ENCODE measurements at regions not wholly inside any gene's neighbourhood (a gene's known extent, or its start where the extent isn't known, plus 50 kb on each side); places are given as distances from the start of the nearest gene placed in this dataset.

- H3F3A ChIP-seq (ENCODE audit: insufficient read depth) = no peaks in the 10 kb centered on the region
- no peaks in the 10 kb centered on the region for H3K27me3 ChIP-seq (ENCODE audit: low read length)
- no peaks in the 10 kb centered on the region for H3K36me3 ChIP-seq (ENCODE audit: low read length)
- H3K9me3 ChIP-seq (ENCODE audit: insufficient read depth, low read length) = no peaks in the 10 kb centered on the region
- TF ChIP-seq CTCF (IDR thresholded peaks at IDR 0.05; ENCODE audit: insufficient read depth, low read length, poor library complexity, severe bottlenecking) (no peak), EZH2phosphoT487 (conservative IDR thresholded peaks at IDR 0.05; ENCODE audit: low read length) (no peak)
- H3K4me2 ChIP-seq (ENCODE audit: low read depth, low read length, poor library complexity, severe bottlenecking) = no peak overlapping the region
- no peaks in the 10 kb centered on the region for H3K79me2 ChIP-seq (ENCODE audit: insufficient read depth, low read length)
- no peak overlapping the region for H3K9ac ChIP-seq (ENCODE audit: low read length)
- no peak overlapping the region for H2AFZ ChIP-seq (ENCODE audit: low read depth, low read length, severe bottlenecking)
- H4K20me1 ChIP-seq (ENCODE audit: low read depth, low read length) = no peaks in the 10 kb centered on the region
- H3K27ac ChIP-seq (ENCODE audit: low read depth, low read length) = no peak overlapping the region
- H3K9me2 ChIP-seq (replicated peaks; ENCODE audit: insufficient read depth, low read length) = no peaks in the 10 kb centered on the region
- no peak overlapping the region for H3K4me3 ChIP-seq (ENCODE audit: insufficient read depth, low read length, poor library complexity, severe bottlenecking)
Measured at GRCh38 chr2:199707593-199708185, 143.3 kb downstream of the FTCDNL1 start.

GRCh38 chr2:199705538-199705937, 145.5 kb downstream of the FTCDNL1 start:
- TF ChIP-seq CTCF (IDR thresholded peaks at IDR 0.05; ENCODE audit: insufficient read depth, low read length, poor library complexity, severe bottlenecking) = no peak
- TF ChIP-seq EZH2phosphoT487 (conservative IDR thresholded peaks at IDR 0.05; ENCODE audit: low read length) = no peak
- no peak overlapping the region for H3K4me3 ChIP-seq (ENCODE audit: insufficient read depth, low read length, poor library complexity, severe bottlenecking)
- H3K9me3 ChIP-seq (ENCODE audit: insufficient read depth, low read length) = no peaks in the 10 kb centered on the region
- no peak overlapping the region for H2AFZ ChIP-seq (ENCODE audit: low read depth, low read length, severe bottlenecking)
- no peaks in the 10 kb centered on the region for H3K9me2 ChIP-seq (replicated peaks; ENCODE audit: insufficient read depth, low read length)
- no peaks in the 10 kb centered on the region for H3F3A ChIP-seq (ENCODE audit: insufficient read depth)
- H3K4me2 ChIP-seq (ENCODE audit: low read depth, low read length, poor library complexity, severe bottlenecking) = no peak overlapping the region
- no peaks in the 10 kb centered on the region for H4K20me1 ChIP-seq (ENCODE audit: low read depth, low read length)
- no peak overlapping the region for H3K27ac ChIP-seq (ENCODE audit: low read depth, low read length)
- H3K36me3 ChIP-seq (ENCODE audit: low read length) = no peaks in the 10 kb centered on the region
- H3K9ac ChIP-seq (ENCODE audit: low read length) = no peak overlapping the region
- no peaks in the 10 kb centered on the region for H3K79me2 ChIP-seq (ENCODE audit: insufficient read depth, low read length)
- H3K27me3 ChIP-seq (ENCODE audit: low read length) = no peaks in the 10 kb centered on the region

- H3K4me2 ChIP-seq (ENCODE audit: low read depth, low read length, poor library complexity, severe bottlenecking) = no peak overlapping the region
- H3K27ac ChIP-seq (ENCODE audit: low read depth, low read length) = no peak overlapping the region
- no peaks in the 10 kb centered on the region for H3K9me2 ChIP-seq (replicated peaks; ENCODE audit: insufficient read depth, low read length)
- no peaks in the 10 kb centered on the region for H4K20me1 ChIP-seq (ENCODE audit: low read depth, low read length)
- TF ChIP-seq EZH2phosphoT487 (conservative IDR thresholded peaks at IDR 0.05; ENCODE audit: low read length) = no peak
- peak; percentile 43 for TF ChIP-seq CTCF (IDR thresholded peaks at IDR 0.05; ENCODE audit: insufficient read depth, low read length, poor library complexity, severe bottlenecking)
- H3K36me3 ChIP-seq (ENCODE audit: low read length) = no peaks in the 10 kb centered on the region
- no peaks in the 10 kb centered on the region for H3K79me2 ChIP-seq (ENCODE audit: insufficient read depth, low read length)
- H3F3A ChIP-seq (ENCODE audit: insufficient read depth) = no peaks in the 10 kb centered on the region
- H3K9me3 ChIP-seq (ENCODE audit: insufficient read depth, low read length) = no peaks in the 10 kb centered on the region
- H3K27me3 ChIP-seq (ENCODE audit: low read length) = no peaks in the 10 kb centered on the region
- H3K4me3 ChIP-seq (ENCODE audit: insufficient read depth, low read length, poor library complexity, severe bottlenecking) = no peak overlapping the region
- no peak overlapping the region for H2AFZ ChIP-seq (ENCODE audit: low read depth, low read length, severe bottlenecking)
- no peak overlapping the region for H3K9ac ChIP-seq (ENCODE audit: low read length)
Measured at GRCh38 chr2:199704358-199705238, 146.4 kb downstream of the FTCDNL1 start.

Measured in SU-DHL-6 (cell line).